ENCODE measurements at regions not wholly inside any gene's neighbourhood (a gene's known extent, or its start where the extent isn't known, plus 50 kb on each side); places are given as distances from the start of the nearest gene placed in this dataset.
"Not testable (repeated sequence)": the region's sequence is repeated elsewhere in the genome, so short reads cannot be mapped to it uniquely, and the experiment has no call there.

GRCh38 chrX:46298821-46299220 is 246.4 kb downstream of the ZNF674 start:
- DNase-seq = no peak

- DNase-seq = no peak
Measured at GRCh38 chrX:46295963-46296362, 249.3 kb downstream of the ZNF674 start.

GRCh38 chrX:46294234-46294633 is 251.0 kb downstream of the ZNF674 start:
- no peak for DNase-seq

- DNase-seq = no peak
Measured at GRCh38 chrX:46279925-46280313, 265.3 kb downstream of the ZNF674 start.

GRCh38 chrX:46279214-46279924 is 265.9 kb downstream of the ZNF674 start:
- no peak for DNase-seq

- DNase-seq = no peak
Measured at GRCh38 chrX:46278572-46278971, 266.6 kb downstream of the ZNF674 start.

GRCh38 chrX:46268412-46268811 is 276.8 kb downstream of the ZNF674 start:
- no peak for DNase-seq

GRCh38 chrX:46263494-46263893 is 281.7 kb downstream of the ZNF674 start:
- DNase-seq = no peak

- DNase-seq = no peak
Measured at GRCh38 chrX:46262304-46262703, 282.9 kb downstream of the ZNF674 start.

GRCh38 chrX:46260499-46260898 is 284.7 kb downstream of the ZNF674 start:
- no peak for DNase-seq

GRCh38 chrX:46258356-46258755 is 286.9 kb downstream of the ZNF674 start:
- no peak for DNase-seq

- no peak for DNase-seq
Measured at GRCh38 chrX:46257451-46257879, 287.8 kb downstream of the ZNF674 start.

GRCh38 chrX:46256875-46257274 is 288.3 kb downstream of the ZNF674 start:
- DNase-seq = no peak

- no peak for DNase-seq
Measured at GRCh38 chrX:46255046-46255445, 290.2 kb downstream of the ZNF674 start.

GRCh38 chrX:46254641-46255040 is 290.6 kb downstream of the ZNF674 start:
- DNase-seq = no peak

GRCh38 chrX:46251755-46252154 is 293.5 kb downstream of the ZNF674 start:
- no peak for DNase-seq

GRCh38 chrX:46250151-46250550 is 295.1 kb downstream of the ZNF674 start:
- no peak for DNase-seq

- no peak for DNase-seq
Measured at GRCh38 chrX:46247456-46247855, 297.8 kb downstream of the ZNF674 start.

GRCh38 chrX:46244451-46244850 is 300.8 kb downstream of the ZNF674 start:
- no peak for DNase-seq

GRCh38 chrX:46236411-46236810 is 308.8 kb downstream of the ZNF674 start:
- no peak for DNase-seq

GRCh38 chrX:46235778-46236177 is 309.4 kb downstream of the ZNF674 start:
- no peak for DNase-seq

GRCh38 chrX:46234775-46235174 is 310.4 kb downstream of the ZNF674 start:
- DNase-seq = no peak

- no peak for DNase-seq
Measured at GRCh38 chrX:46228389-46228788, 316.8 kb downstream of the ZNF674 start.

GRCh38 chrX:46226422-46226821 is 318.8 kb downstream of the ZNF674 start:
- DNase-seq = no peak

- not testable (repeated sequence) for DNase-seq
Measured at GRCh38 chrX:46223499-46223898, 321.7 kb downstream of the ZNF674 start.
